ENCODE measurements at regions not wholly inside any gene's neighbourhood (a gene's known extent, or its start where the extent isn't known, plus 50 kb on each side); places are given as distances from the start of the nearest gene placed in this dataset.

GRCh38 chr4:36427696-36428095, 146.3 kb downstream of the DTHD1 start:
- TF ChIP-seq POLR2AphosphoS5 (IDR thresholded peaks at IDR 0.05) (no peak), CTCF (IDR thresholded peaks at IDR 0.05 in 8 of 11, conservative IDR thresholded peaks at IDR 0.05 in 3 of 11) (no peak)
